ENCODE measurements at regions not wholly inside any gene's neighbourhood (a gene's known extent, or its start where the extent isn't known, plus 50 kb on each side); places are given as distances from the start of the nearest gene placed in this dataset.

DNA sequence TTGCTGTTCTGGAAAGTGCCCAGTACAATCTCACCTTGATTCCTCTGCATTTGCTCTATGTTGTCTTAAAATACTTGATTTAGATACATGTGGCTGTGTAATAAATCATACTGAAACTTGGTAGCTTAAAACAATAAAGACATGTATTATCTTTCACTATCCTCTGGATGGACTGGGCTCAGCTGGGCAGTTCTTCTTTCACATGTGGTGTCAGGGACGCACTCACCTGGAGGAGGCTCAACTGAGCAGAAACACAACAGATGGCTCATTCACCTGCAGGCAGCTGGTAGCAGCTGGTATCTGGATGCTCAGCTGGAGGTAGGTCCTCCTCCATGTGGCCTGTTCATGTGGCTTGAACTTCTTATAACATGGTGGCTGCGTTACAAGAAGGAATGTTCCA, 563.8 kb upstream of the FRG1 start:
- Histone ChIP-seq H3K27ac (ENCODE audit: low read depth, low read length) (no peak overlapping the region), H3K9ac (ENCODE audit: low read length in 5 of 5) (no peak overlapping the region), H3K9me3 (ENCODE audit: control insufficient read depth in 5 of 5, low read length in 5 of 5) (peaks cover 0 to 4% (median 0%) of the 10 kb centered on the region in 5 donors), H3K27me3 (ENCODE audit: control insufficient read depth in 5 of 5, insufficient read depth in 4 of 5, low read length in 5 of 5) (peaks cover 0 to 7% (median 0%) of the 10 kb centered on the region in 5 donors), H3K36me3 (ENCODE audit: control insufficient read depth in 5 of 5, insufficient read depth in 5 of 5, low read length in 5 of 5) (no peaks in the 10 kb centered on the region), H3K4me3 (ENCODE audit: low read depth in 1 of 5, low read length in 5 of 5) (no peak overlapping the region), H3K4me1 (ENCODE audit: control insufficient read depth in 5 of 5, insufficient read depth in 5 of 5, low read length in 5 of 5) (no peaks in the 10 kb centered on the region)

DNA sequence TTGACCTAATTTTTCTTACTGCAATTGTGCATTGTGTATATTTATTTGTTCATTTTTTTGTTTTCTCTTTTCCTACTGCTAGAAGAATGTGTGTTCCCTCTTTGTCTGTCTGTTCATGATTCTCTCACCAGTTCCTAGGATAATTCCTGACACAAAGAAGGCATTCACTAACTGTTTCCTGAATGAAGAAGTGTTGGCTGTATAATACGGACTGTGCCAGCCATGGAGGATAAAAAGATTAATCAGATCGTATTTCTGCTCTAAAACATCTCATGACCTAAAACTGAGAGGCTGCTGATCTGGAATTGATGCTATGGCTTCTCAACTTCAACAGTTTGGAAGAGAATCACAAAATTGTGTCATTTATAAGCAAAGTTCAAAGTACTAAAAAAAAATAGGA, 563.1 kb upstream of the FRG1 start:
- no peak overlapping the region for H3K4me3 ChIP-seq (ENCODE audit: low read depth in 1 of 5, low read length in 5 of 5)
- H3K9ac ChIP-seq (ENCODE audit: low read length in 5 of 5), result no peak overlapping the region
- peaks cover 0 to 7% (median 0%) of the 10 kb centered on the region in 5 donors for H3K27me3 ChIP-seq (ENCODE audit: control insufficient read depth in 5 of 5, insufficient read depth in 4 of 5, low read length in 5 of 5)
- H3K36me3 ChIP-seq (ENCODE audit: control insufficient read depth in 5 of 5, insufficient read depth in 5 of 5, low read length in 5 of 5), result no peaks in the 10 kb centered on the region
- no peaks in the 10 kb centered on the region for H3K4me1 ChIP-seq (ENCODE audit: control insufficient read depth in 5 of 5, insufficient read depth in 5 of 5, low read length in 5 of 5)
- no peak overlapping the region for H3K27ac ChIP-seq (ENCODE audit: low read depth, low read length)
- peaks cover 0 to 4% (median 0%) of the 10 kb centered on the region in 5 donors for H3K9me3 ChIP-seq (ENCODE audit: control insufficient read depth in 5 of 5, low read length in 5 of 5)

DNA sequence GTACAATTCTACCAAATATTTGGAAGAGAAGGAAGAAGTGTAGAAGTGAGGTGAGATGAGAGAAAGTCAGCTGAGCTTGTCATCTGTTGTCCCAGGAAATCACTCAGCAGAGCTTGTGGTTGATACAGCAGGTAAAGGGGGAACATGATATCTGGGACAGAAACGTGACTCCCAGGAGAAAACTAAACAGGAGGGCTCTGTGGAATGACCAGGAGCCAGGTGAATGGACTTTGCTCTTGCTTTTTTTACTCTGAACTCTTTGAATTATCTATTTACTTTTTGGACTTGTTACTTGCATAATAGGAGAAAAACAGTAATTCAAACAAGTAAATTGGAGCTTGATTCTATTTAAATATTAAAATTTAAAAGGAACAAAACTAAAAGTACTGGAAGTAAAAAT, 555.6 kb upstream of the FRG1 start:
- Histone ChIP-seq H3K36me3 (ENCODE audit: control insufficient read depth in 5 of 5, insufficient read depth in 5 of 5, low read length in 5 of 5) (no peaks in the 10 kb centered on the region), H3K4me3 (ENCODE audit: low read depth in 1 of 5, low read length in 5 of 5) (no peak overlapping the region), H3K27ac (ENCODE audit: low read depth, low read length) (no peak overlapping the region), H3K9ac (ENCODE audit: low read length in 5 of 5) (no peak overlapping the region), H3K9me3 (ENCODE audit: control insufficient read depth in 5 of 5, low read length in 5 of 5) (peaks cover 0 to 10% (median 3%) of the 10 kb centered on the region in 5 donors), H3K4me1 (ENCODE audit: control insufficient read depth in 5 of 5, insufficient read depth in 5 of 5, low read length in 5 of 5) (no peaks in the 10 kb centered on the region), H3K27me3 (ENCODE audit: control insufficient read depth in 5 of 5, insufficient read depth in 4 of 5, low read length in 5 of 5) (no peaks in the 10 kb centered on the region)

DNA sequence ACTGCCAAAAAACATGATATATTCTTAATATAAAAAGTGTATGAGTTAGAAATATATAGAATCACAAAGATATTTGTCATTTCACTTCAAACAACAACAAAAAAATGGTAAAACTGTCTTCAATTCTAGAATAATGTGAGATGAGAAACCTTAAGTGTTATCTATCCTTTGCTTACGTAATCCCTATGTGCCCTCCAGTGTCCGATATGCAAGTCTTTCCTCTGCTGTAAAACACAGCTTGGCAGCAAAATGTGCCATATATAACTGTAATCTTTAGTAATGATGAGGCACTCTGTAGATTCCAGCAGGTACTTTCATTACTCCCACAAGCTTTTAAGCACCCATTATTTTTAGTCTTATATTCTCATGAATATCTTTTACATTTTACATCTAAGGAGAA, 555.1 kb upstream of the FRG1 start:
- Histone ChIP-seq H3K36me3 (ENCODE audit: control insufficient read depth in 5 of 5, insufficient read depth in 5 of 5, low read length in 5 of 5) (no peaks in the 10 kb centered on the region), H3K27ac (ENCODE audit: low read depth, low read length) (no peak overlapping the region), H3K4me1 (ENCODE audit: control insufficient read depth in 5 of 5, insufficient read depth in 5 of 5, low read length in 5 of 5) (no peaks in the 10 kb centered on the region), H3K27me3 (ENCODE audit: control insufficient read depth in 5 of 5, insufficient read depth in 4 of 5, low read length in 5 of 5) (no peaks in the 10 kb centered on the region), H3K9ac (ENCODE audit: low read length in 5 of 5) (no peak overlapping the region), H3K4me3 (ENCODE audit: low read depth in 1 of 5, low read length in 5 of 5) (no peak overlapping the region), H3K9me3 (ENCODE audit: control insufficient read depth in 5 of 5, low read length in 5 of 5) (peaks cover 0 to 10% (median 3%) of the 10 kb centered on the region in 5 donors)

DNA sequence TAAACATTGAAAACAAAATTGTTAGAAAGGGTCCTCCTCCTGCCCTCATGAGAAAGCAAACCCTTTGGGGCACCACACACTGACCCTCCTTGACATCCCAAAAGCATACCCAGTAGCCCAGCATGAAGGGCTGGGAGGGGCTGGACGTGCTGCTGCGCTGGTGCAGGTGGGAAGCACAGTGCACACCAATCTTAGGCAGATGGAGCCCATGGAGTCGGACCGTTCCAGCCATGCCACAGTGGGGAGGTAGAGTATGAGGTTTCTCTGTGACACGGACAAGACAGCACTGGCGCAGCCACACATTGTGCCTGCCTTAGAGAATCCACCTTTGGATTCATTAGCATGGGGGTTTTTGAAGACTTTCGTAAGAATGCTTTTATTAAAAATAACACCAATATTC, 544.2 kb upstream of the FRG1 start:
- Histone ChIP-seq H3K36me3 (ENCODE audit: control insufficient read depth in 5 of 5, insufficient read depth in 5 of 5, low read length in 5 of 5) (no peaks in the 10 kb centered on the region), H3K27me3 (ENCODE audit: control insufficient read depth in 5 of 5, insufficient read depth in 4 of 5, low read length in 5 of 5) (no peaks in the 10 kb centered on the region), H3K27ac (ENCODE audit: low read depth, low read length) (no peak overlapping the region), H3K4me3 (ENCODE audit: low read depth in 1 of 5, low read length in 5 of 5) (no peak overlapping the region), H3K9me3 (ENCODE audit: control insufficient read depth in 5 of 5, low read length in 5 of 5) (peaks cover 0 to 3% (median 0%) of the 10 kb centered on the region in 5 donors), H3K4me1 (ENCODE audit: control insufficient read depth in 5 of 5, insufficient read depth in 5 of 5, low read length in 5 of 5) (no peaks in the 10 kb centered on the region), H3K9ac (ENCODE audit: low read length in 5 of 5) (no peak overlapping the region)

DNA sequence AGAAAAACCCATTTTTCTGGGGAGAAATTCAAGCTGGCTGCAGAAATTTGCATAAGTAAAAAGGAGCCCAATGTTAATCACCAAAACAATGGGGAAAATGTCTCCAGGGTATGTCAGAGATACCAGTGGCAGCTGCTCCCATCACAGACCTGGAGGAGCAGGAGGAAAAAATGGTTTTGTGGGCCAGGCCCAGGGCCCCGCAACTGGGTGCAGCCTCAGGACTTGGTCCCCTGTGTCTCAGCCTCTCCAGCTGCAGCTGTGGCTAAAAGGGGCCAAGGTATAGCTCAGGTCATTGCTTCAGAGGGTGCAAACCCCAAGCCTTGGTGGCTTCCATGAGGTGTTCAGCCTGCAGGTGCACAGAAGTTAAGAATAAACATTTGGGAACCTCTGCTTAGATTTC, 536.4 kb upstream of the FRG1 start:
- Histone ChIP-seq H3K4me3 (ENCODE audit: low read depth in 1 of 5, low read length in 5 of 5) (no peak overlapping the region), H3K9ac (ENCODE audit: low read length in 5 of 5) (no peak overlapping the region), H3K27ac (ENCODE audit: low read depth, low read length) (no peak overlapping the region), H3K4me1 (ENCODE audit: control insufficient read depth in 5 of 5, insufficient read depth in 5 of 5, low read length in 5 of 5) (no peaks in the 10 kb centered on the region), H3K9me3 (ENCODE audit: control insufficient read depth in 5 of 5, low read length in 5 of 5) (peaks cover 0 to 8% (median 0%) of the 10 kb centered on the region in 5 donors), H3K36me3 (ENCODE audit: control insufficient read depth in 5 of 5, insufficient read depth in 5 of 5, low read length in 5 of 5) (no peaks in the 10 kb centered on the region), H3K27me3 (ENCODE audit: control insufficient read depth in 5 of 5, insufficient read depth in 4 of 5, low read length in 5 of 5) (no peaks in the 10 kb centered on the region)

DNA sequence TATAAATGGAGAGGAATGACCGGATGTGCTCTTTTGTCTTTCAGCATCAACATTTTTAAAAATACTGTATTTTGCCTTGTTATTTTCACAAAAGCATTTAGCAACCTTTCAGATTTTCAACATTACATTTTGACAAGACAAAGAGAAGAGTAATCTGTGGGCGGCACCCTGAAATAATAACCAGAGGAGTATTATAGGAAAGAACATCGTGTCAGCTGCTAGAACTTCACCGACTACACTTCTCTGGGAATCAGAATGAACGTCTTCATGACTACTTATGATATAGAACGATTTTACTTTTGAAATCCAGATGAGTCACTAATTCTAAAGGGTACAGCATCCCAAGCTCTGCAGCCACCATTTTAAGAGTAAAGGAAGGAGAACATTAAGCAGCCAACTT, 531.5 kb upstream of the FRG1 start:
- Histone ChIP-seq H3K27ac (ENCODE audit: low read depth, low read length) (no peak overlapping the region), H3K27me3 (ENCODE audit: control insufficient read depth in 5 of 5, insufficient read depth in 4 of 5, low read length in 5 of 5) (no peaks in the 10 kb centered on the region), H3K4me3 (ENCODE audit: low read depth in 1 of 5, low read length in 5 of 5) (no peak overlapping the region), H3K9me3 (ENCODE audit: control insufficient read depth in 5 of 5, low read length in 5 of 5) (peaks cover 0 to 8% (median 0%) of the 10 kb centered on the region in 5 donors), H3K4me1 (ENCODE audit: control insufficient read depth in 5 of 5, insufficient read depth in 5 of 5, low read length in 5 of 5) (no peaks in the 10 kb centered on the region), H3K36me3 (ENCODE audit: control insufficient read depth in 5 of 5, insufficient read depth in 5 of 5, low read length in 5 of 5) (no peaks in the 10 kb centered on the region), H3K9ac (ENCODE audit: low read length in 5 of 5) (no peak overlapping the region)

DNA sequence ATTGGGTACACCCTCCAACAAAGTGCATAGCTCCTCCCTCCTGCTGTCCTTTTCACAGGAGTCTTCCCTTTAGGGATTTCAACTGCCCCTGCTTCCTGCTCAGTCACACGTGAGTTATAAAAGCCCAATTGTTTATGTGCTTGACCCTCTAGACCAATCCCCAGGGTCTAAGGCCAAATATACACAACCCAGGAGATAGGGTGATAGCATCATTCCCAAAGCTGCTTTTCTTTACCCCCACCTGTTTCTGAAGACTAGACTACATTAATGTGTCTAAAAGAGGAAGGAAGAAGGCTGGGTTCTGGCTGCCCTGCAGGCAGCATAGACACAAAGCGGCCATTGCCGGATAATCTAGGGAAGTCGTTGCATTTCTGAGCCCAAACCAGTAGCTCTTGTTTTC, 526.7 kb upstream of the FRG1 start:
- Histone ChIP-seq H3K9ac (ENCODE audit: low read length in 5 of 5) (no peak overlapping the region), H3K4me3 (ENCODE audit: low read depth in 1 of 5, low read length in 5 of 5) (no peak overlapping the region), H3K4me1 (ENCODE audit: control insufficient read depth in 5 of 5, insufficient read depth in 5 of 5, low read length in 5 of 5) (no peaks in the 10 kb centered on the region), H3K36me3 (ENCODE audit: control insufficient read depth in 5 of 5, insufficient read depth in 5 of 5, low read length in 5 of 5) (no peaks in the 10 kb centered on the region), H3K27me3 (ENCODE audit: control insufficient read depth in 5 of 5, insufficient read depth in 4 of 5, low read length in 5 of 5) (no peaks in the 10 kb centered on the region), H3K9me3 (ENCODE audit: control insufficient read depth in 5 of 5, low read length in 5 of 5) (peaks cover 0 to 3% (median 2%) of the 10 kb centered on the region in 5 donors), H3K27ac (ENCODE audit: low read depth, low read length) (no peak overlapping the region)

DNA sequence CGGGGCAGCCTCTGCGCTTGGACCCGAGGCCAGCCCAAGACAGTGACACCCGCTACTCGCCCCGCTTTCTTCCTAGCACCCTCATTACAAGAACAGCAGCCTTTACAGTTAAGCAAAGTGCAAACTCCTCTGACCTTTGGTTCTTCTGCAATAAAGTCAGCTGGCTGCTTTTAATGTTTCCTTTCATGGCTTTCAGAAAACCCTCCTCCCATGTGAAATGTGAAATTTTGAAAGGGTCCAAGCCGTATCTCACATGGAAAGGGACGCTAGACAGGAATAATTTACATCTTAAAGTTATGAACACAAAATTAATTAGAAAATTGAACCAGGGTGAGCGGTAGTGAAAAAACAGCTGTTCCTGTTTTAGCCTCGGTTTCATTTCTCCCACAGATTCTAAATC, 520.1 kb upstream of the FRG1 start:
- Histone ChIP-seq H3K9me3 (ENCODE audit: control insufficient read depth in 5 of 5, low read length in 5 of 5) (peaks cover 0 to 4% (median 0%) of the 10 kb centered on the region in 5 donors), H3K36me3 (ENCODE audit: control insufficient read depth in 5 of 5, insufficient read depth in 5 of 5, low read length in 5 of 5) (no peaks in the 10 kb centered on the region), H3K9ac (ENCODE audit: low read length in 5 of 5) (no peak overlapping the region), H3K27me3 (ENCODE audit: control insufficient read depth in 5 of 5, insufficient read depth in 4 of 5, low read length in 5 of 5) (no peaks in the 10 kb centered on the region), H3K27ac (ENCODE audit: low read depth, low read length) (no peak overlapping the region), H3K4me1 (ENCODE audit: control insufficient read depth in 5 of 5, insufficient read depth in 5 of 5, low read length in 5 of 5) (no peaks in the 10 kb centered on the region), H3K4me3 (ENCODE audit: low read depth in 1 of 5, low read length in 5 of 5) (no peak overlapping the region)

DNA sequence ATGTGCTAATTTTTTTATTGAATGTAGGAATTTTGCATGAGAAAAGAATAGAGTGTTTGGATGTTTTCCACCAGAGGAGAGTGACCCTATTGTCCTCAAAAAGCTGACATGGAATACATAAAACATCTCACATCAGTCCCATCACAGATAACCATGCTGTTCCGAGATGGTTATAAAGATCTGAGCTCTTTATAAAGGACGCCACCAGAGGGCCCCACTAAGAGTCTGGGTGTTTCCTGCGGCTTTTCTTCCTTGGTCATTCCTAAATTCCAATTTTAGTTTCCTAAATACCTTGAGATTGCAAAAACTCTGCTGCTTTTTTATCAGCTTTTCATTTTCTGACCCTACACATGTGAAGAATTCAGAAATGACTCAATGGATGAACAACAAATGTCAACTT, 504.5 kb upstream of the FRG1 start:
- Histone ChIP-seq H3K36me3 (ENCODE audit: control insufficient read depth in 5 of 5, insufficient read depth in 5 of 5, low read length in 5 of 5) (no peaks in the 10 kb centered on the region), H3K9ac (ENCODE audit: low read length in 5 of 5) (no peak overlapping the region), H3K27me3 (ENCODE audit: control insufficient read depth in 5 of 5, insufficient read depth in 4 of 5, low read length in 5 of 5) (no peaks in the 10 kb centered on the region), H3K9me3 (ENCODE audit: control insufficient read depth in 5 of 5, low read length in 5 of 5) (peaks cover 0 to 15% (median 10%) of the 10 kb centered on the region in 5 donors), H3K27ac (ENCODE audit: low read depth, low read length) (no peak overlapping the region), H3K4me1 (ENCODE audit: control insufficient read depth in 5 of 5, insufficient read depth in 5 of 5, low read length in 5 of 5) (no peaks in the 10 kb centered on the region), H3K4me3 (ENCODE audit: low read depth in 1 of 5, low read length in 5 of 5) (no peak overlapping the region)

DNA sequence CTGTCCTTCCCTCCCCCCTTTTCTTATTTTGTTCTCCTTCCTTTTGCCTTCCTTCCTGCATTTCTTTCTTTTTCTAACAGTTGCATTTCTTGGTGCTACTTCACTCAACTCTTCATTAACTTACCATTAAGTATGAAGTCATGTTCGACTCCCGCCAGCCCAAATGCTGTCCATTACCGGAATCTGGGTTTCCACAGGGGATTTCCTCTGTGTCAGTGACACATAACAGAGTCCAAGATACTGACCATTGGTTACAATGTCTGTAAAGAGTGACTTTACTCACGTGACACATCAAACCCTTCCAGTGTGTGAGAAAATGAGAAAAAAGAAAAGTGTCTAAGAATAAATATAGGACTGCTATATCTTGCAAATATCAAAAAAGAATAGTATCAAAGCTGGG, 500.0 kb upstream of the FRG1 start:
- H3K9ac ChIP-seq (ENCODE audit: low read length in 5 of 5), result no peak overlapping the region
- no peaks in the 10 kb centered on the region for H3K27me3 ChIP-seq (ENCODE audit: control insufficient read depth in 5 of 5, insufficient read depth in 4 of 5, low read length in 5 of 5)
- H3K27ac ChIP-seq (ENCODE audit: low read depth, low read length), result no peak overlapping the region
- H3K9me3 ChIP-seq (ENCODE audit: control insufficient read depth in 5 of 5, low read length in 5 of 5), result peaks cover 0 to 5% (median 3%) of the 10 kb centered on the region in 5 donors
- no peaks in the 10 kb centered on the region for H3K36me3 ChIP-seq (ENCODE audit: control insufficient read depth in 5 of 5, insufficient read depth in 5 of 5, low read length in 5 of 5)
- H3K4me3 ChIP-seq (ENCODE audit: low read depth in 1 of 5, low read length in 5 of 5), result no peak overlapping the region
- H3K4me1 ChIP-seq (ENCODE audit: control insufficient read depth in 5 of 5, insufficient read depth in 5 of 5, low read length in 5 of 5), result no peaks in the 10 kb centered on the region

All from subcutaneous abdominal adipose tissue (tissue), 5 donors.